Epithelial cell of esophagus (primary cell): ENCODE measurements at regions not wholly inside any gene's neighbourhood (a gene's known extent, or its start where the extent isn't known, plus 50 kb on each side); places are given as distances from the start of the nearest gene placed in this dataset.

ENCODE experiments used
- DNase-seq: peaks from one replicate; pipeline ENCODE4 v3.0.0; 2010; ENCODE audit warnings: low read depth
- H3K4me3 ChIP-seq: 2 replicates; pipeline ENCODE4 v1.5.1; 2011; ENCODE audit warnings: mild to moderate bottlenecking, low read length, control low read depth
- TF ChIP-seq, protein P1 (sequence below): IDR thresholded peaks from 2 replicates; pipeline ENCODE4 v1.5.1; 2011; ENCODE audit warnings: low read depth, mild to moderate bottlenecking, low read length, control low read depth, inconsistent platforms; ENCODE audit not compliant: insufficient read depth; ENCODE audit errors: missing control alignments

DNA sequence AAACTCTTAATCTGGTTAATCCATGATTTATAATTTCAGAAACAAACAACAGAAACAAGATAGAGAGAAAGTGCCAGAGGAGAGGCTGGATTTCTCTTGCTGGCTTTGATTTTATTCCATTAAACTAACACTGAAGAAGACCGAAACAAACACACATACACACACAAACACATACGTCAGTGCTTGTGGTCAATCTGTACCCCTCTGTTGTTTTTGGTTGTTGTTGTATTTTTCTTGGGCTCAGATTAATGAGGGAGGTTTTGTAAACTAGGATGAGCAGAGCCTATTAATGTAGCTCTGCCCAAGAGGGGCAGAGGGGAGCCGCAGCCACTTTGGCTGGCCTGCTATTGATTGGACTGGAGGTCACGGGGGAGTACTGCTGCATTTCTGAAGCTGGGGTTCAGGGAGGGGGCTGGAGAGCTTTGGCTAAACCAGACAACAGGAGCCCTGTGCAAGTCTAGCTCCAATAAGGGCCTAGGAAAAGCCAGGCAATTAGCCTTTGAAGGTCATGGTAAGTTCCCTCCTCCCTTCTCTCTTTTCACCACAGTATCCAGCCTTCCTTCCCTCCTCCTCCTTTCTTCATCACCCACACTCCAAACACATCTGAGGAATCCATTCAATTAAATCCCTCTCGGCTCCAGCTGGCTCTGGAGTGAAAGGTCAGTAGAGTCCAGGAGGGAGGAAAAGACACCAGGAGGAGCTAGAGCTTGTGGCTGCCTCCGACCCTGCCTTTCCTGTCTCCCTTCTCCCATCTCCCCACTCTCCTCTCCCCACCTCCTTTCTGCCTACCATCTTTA is 344.1 kb upstream of the LMO3 start:
- no peak for DNase-seq
- TF ChIP-seq, protein P1, sequence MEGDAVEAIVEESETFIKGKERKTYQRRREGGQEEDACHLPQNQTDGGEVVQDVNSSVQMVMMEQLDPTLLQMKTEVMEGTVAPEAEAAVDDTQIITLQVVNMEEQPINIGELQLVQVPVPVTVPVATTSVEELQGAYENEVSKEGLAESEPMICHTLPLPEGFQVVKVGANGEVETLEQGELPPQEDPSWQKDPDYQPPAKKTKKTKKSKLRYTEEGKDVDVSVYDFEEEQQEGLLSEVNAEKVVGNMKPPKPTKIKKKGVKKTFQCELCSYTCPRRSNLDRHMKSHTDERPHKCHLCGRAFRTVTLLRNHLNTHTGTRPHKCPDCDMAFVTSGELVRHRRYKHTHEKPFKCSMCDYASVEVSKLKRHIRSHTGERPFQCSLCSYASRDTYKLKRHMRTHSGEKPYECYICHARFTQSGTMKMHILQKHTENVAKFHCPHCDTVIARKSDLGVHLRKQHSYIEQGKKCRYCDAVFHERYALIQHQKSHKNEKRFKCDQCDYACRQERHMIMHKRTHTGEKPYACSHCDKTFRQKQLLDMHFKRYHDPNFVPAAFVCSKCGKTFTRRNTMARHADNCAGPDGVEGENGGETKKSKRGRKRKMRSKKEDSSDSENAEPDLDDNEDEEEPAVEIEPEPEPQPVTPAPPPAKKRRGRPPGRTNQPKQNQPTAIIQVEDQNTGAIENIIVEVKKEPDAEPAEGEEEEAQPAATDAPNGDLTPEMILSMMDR: no peak
- H3K4me3 ChIP-seq: no peak overlapping the region

DNA sequence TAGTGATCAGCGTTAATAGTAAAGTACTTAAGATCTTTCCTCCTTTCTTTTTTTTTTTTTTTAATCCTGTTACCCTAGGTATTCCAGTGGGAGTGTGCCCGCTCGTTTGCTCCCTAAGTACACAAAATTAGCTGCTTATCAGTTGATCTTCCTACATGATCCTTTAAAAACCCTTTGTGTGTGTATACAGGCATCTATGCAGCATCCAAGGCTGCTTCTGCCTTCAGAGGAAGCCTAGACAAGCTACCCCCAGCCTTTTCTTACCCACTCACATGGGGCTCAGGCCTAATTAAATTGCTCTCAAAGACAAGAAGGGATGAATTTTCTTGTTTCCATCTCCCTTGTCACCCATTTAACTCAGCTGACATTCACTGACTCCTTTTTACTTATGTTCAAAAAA is 343.4 kb upstream of the LMO3 start:
- no peak overlapping the region for H3K4me3 ChIP-seq
- TF ChIP-seq, protein P1: no peak
- no peak for DNase-seq

- TF ChIP-seq, protein P1: no peak
- peak; percentile 60 for DNase-seq
- H3K4me3 ChIP-seq: no peak overlapping the region
Observed at GRCh38 chr12:16946704-16947103, 340.7 kb upstream of the LMO3 start.

GRCh38 chr12:16939871-16940306 is 333.9 kb upstream of the LMO3 start:
- H3K4me3 ChIP-seq: no peak overlapping the region
- TF ChIP-seq, protein P1: peak; percentile 100
- peak; percentile 92 for DNase-seq

DNA sequence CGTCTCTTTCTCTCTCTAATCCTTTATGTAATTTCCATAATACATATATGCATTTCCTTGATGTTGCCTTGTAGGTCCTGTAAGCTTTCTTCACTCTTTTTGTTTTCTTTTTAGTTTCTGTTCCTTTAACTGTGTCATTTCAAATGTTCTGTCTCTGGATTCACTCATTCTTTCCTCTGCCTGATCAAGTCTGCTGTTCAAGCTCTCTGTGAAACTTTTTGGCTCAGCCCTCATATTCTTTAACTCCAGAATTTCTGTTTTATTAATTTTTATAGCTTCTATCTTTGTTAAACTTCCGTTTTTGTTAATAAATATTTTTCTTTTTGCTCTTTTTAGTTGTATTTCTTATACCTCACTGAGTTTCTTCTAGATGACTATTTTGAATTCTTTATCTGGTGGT is 321.3 kb upstream of the LMO3 start:
- H3K4me3 ChIP-seq: no peak overlapping the region
- TF ChIP-seq, protein P1: no peak
- DNase-seq: no peak

DNA sequence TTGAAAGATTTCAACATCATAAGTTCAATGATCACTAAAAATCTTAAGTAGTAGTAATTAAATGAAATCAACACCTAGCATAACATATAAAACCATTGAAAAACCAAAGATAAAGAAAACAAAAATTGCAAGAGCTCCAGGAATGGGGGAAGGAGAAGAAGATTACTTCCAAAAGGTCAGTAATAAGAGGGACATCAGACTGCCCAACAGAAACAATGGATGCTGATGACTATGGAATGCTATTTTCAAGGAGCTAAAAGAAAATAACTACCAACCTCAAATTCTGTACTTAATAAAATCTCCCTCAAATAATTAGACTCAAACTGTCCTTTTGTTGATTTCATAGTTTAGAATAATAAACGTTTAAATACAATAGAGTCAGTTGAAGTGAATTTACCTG is 314.5 kb upstream of the LMO3 start:
- peak; percentile 7 for DNase-seq
- H3K4me3 ChIP-seq: no peak overlapping the region
- TF ChIP-seq, protein P1: no peak

GRCh38 chr12:16919551-16919950 is 313.6 kb upstream of the LMO3 start:
- DNase-seq: no peak
- TF ChIP-seq, protein P1: no peak

More at GRCh38 chr12:16919551-16919950, 313.6 kb upstream of the LMO3 start:
- no peak overlapping the region for H3K4me3 ChIP-seq
